Keratinocyte (primary cell): ENCODE measurements at regions not wholly inside any gene's neighbourhood (a gene's known extent, or its start where the extent isn't known, plus 50 kb on each side); places are given as distances from the start of the nearest gene placed in this dataset.
A peak's percentile ranks its signal among the peaks of the same experiment; 100 is the strongest.

Experiments
- DNase-seq: peaks from one replicate; pipeline ENCODE4 v3.0.0-alpha.2; 2011; ENCODE audit warnings: low read depth, missing footprints, low spot score
- FAIRE-seq: peaks from 2 replicates; lab custom pipeline; 2011; peaks lifted over from hg19 to GRCh38; lab: Jason Lieb, UNC
- H2AFZ ChIP-seq: 2 replicates; pipeline ENCODE4 v1.6.0; 2012; ENCODE audit warnings: low read length, control low read depth, inconsistent platforms; ENCODE audit not compliant: control insufficient read depth
- H3K27ac ChIP-seq: 2 replicates; pipeline ENCODE4 v1.5.1; 2011; ENCODE audit warnings: low read length; ENCODE audit not compliant: control insufficient read depth, insufficient read depth
- H3K27me3 ChIP-seq: 3 replicates; pipeline ENCODE4 v1.6.0; 2011; ENCODE audit warnings: low read length; ENCODE audit not compliant: control insufficient read depth, insufficient read depth; ENCODE audit errors: extremely low read depth
- H3K36me3 ChIP-seq, 2 experiments: 2 replicates in 1 of 2; 3 replicates in 1 of 2; pipeline ENCODE4 v1.5.1; 2011; ENCODE audit warnings: low read length in 2 of 2, mild to moderate bottlenecking in 1 of 2; ENCODE audit not compliant: control insufficient read depth in 2 of 2, insufficient read depth in 2 of 2; ENCODE audit errors: extremely low read depth in 1 of 2
- H3K4me1 ChIP-seq: 3 replicates; pipeline ENCODE4 v1.5.1; 2011; ENCODE audit warnings: low read length; ENCODE audit not compliant: control insufficient read depth, insufficient read depth; ENCODE audit errors: extremely low read depth
- H3K4me2 ChIP-seq: 3 replicates; pipeline ENCODE4 v1.6.0; 2011; ENCODE audit warnings: low read depth, low read length; ENCODE audit not compliant: control insufficient read depth, insufficient read depth; ENCODE audit errors: extremely low read depth
- H3K4me3 ChIP-seq, 3 experiments: fragments of 200-600 bp in 1 of 3; sonication (generic) in 1 of 3; 2 replicates in 2 of 3; 3 replicates in 1 of 3; pipeline ENCODE4 v1.5.1; 2011 to 2016; ENCODE audit warnings: low read length in 3 of 3, mild to moderate bottlenecking in 3 of 3, control low read depth in 2 of 3, inconsistent platforms in 1 of 3, low read depth in 1 of 3, mixed read lengths in 1 of 3, mixed run types in 1 of 3, moderate library complexity in 1 of 3; ENCODE audit not compliant: control insufficient read depth in 2 of 3, insufficient read depth in 2 of 3; ENCODE audit errors: extremely low read depth in 1 of 3
- H3K79me2 ChIP-seq: 2 replicates; pipeline ENCODE4 v1.6.0; 2012; ENCODE audit warnings: low read length; ENCODE audit not compliant: control insufficient read depth, insufficient read depth
- H3K9ac ChIP-seq: 3 replicates; pipeline ENCODE4 v1.6.0; 2011; ENCODE audit warnings: low read length; ENCODE audit not compliant: control insufficient read depth, insufficient read depth; ENCODE audit errors: extremely low read depth
- H3K9me1 ChIP-seq: 3 replicates; pipeline ENCODE4 v1.6.0; 2011; ENCODE audit warnings: low read length; ENCODE audit not compliant: control insufficient read depth, insufficient read depth; ENCODE audit errors: extremely low read depth
- H3K9me3 ChIP-seq: 2 replicates; pipeline ENCODE4 v1.5.1; 2012; ENCODE audit warnings: low read depth, low read length; ENCODE audit not compliant: control insufficient read depth
- H4K20me1 ChIP-seq: 3 replicates; pipeline ENCODE4 v1.6.0; 2011; ENCODE audit warnings: low read length; ENCODE audit not compliant: control insufficient read depth, insufficient read depth; ENCODE audit errors: extremely low read depth
- CTCF ChIP-seq, 3 experiments: IDR thresholded peaks in 1 of 3; conservative IDR thresholded peaks in 1 of 3; optimal IDR thresholded peaks in 1 of 3; 2 replicates in 2 of 3; 3 replicates in 1 of 3; pipeline versions ENCODE3 to v1.5.1; 2011; ENCODE audit warnings: low read length in 3 of 3, mild to moderate bottlenecking in 3 of 3, moderate library complexity in 2 of 3, control low read depth in 1 of 3, inconsistent platforms in 1 of 3; ENCODE audit not compliant: insufficient read depth in 2 of 3; ENCODE audit errors: extremely low read depth in 1 of 3
- EZH2 ChIP-seq: IDR thresholded peaks from one replicate; pipeline ENCODE4 v1.6.1; 2012; ENCODE audit warnings: inconsistent platforms, mild to moderate bottlenecking, low read length, moderate library complexity
- dilution Hi-C: fragments of 300-500 bp; cut with MboI; formaldehyde crosslinking; loops from one replicate; pipeline ENCODE4 v1.7.0; 2020; ENCODE audit warnings: low sequenced_read_pairs; ENCODE audit not compliant: extremely low pct_ligation_motif_present

GRCh38 chr14:51430079-51430478, 190.0 kb downstream of the TMX1 start:
- no peak overlapping the region for H2AFZ ChIP-seq
- H4K20me1 ChIP-seq: no peaks in the 10 kb centered on the region
- H3K4me1 ChIP-seq: no peaks in the 10 kb centered on the region
- dilution Hi-C loops: no loop called here
- H3K9ac ChIP-seq: no peak overlapping the region
- H3K36me3 ChIP-seq: no peaks in the 10 kb centered on the region
- no peak for DNase-seq
- no peaks in the 10 kb centered on the region for H3K79me2 ChIP-seq
- H3K4me3 ChIP-seq: no peak overlapping the region
- FAIRE-seq: no peak
- TF ChIP-seq CTCF (optimal IDR thresholded peaks at IDR 0.05 in 1 of 3, IDR thresholded peaks at IDR 0.05 in 1 of 3, conservative IDR thresholded peaks at IDR 0.05 in 1 of 3; ENCODE audit: extremely low read depth in 1 of 3, insufficient read depth in 2 of 3, low read length in 3 of 3): no peak
- no peak for TF ChIP-seq EZH2
- H3K9me3 ChIP-seq: no peaks in the 10 kb centered on the region
- H3K9me1 ChIP-seq: no peaks in the 10 kb centered on the region
- H3K27ac ChIP-seq: no peak overlapping the region
- no peaks in the 10 kb centered on the region for H3K27me3 ChIP-seq
- no peak overlapping the region for H3K4me2 ChIP-seq

GRCh38 chr14:51430633-51431032, 190.6 kb downstream of the TMX1 start:
- H3K9me1 ChIP-seq: no peaks in the 10 kb centered on the region
- no peak overlapping the region for H3K4me2 ChIP-seq
- FAIRE-seq (peak; percentile 67), DNase-seq (no peak)
- dilution Hi-C loops: no loop called here
- H3K9ac ChIP-seq: no peak overlapping the region
- TF ChIP-seq EZH2: no peak
- TF ChIP-seq CTCF (optimal IDR thresholded peaks at IDR 0.05 in 1 of 3, IDR thresholded peaks at IDR 0.05 in 1 of 3, conservative IDR thresholded peaks at IDR 0.05 in 1 of 3; ENCODE audit: extremely low read depth in 1 of 3, insufficient read depth in 2 of 3, low read length in 3 of 3): no peak
- no peaks in the 10 kb centered on the region for H3K79me2 ChIP-seq
- no peaks in the 10 kb centered on the region for H3K9me3 ChIP-seq
- no peak overlapping the region for H2AFZ ChIP-seq
- no peaks in the 10 kb centered on the region for H3K36me3 ChIP-seq
- no peaks in the 10 kb centered on the region for H4K20me1 ChIP-seq
- H3K4me3 ChIP-seq: no peak overlapping the region
- no peaks in the 10 kb centered on the region for H3K27me3 ChIP-seq
- no peaks in the 10 kb centered on the region for H3K4me1 ChIP-seq
- H3K27ac ChIP-seq: no peak overlapping the region
